ENCODE measurements at regions not wholly inside any gene's neighbourhood (a gene's known extent, or its start where the extent isn't known, plus 50 kb on each side); places are given as distances from the start of the nearest gene placed in this dataset.

DNA sequence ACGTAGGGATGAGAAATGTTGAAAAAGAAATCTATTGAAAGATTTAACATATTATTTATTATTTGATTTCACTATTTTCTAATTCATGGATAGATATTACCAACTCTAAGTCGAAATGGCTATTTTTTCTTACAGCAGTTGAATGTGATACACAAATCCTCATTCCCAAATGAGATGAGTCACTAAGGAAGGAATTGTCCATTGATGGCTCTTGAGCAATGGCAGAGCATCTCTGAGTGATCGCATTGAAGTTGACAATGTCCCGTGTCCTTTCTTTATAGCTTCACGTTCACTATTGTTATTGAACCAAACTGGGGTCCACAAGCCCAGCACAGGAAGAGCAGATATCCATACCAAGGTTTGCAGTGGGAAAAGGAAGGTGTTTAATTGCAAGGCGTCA lies 648.3 kb upstream of the SPRY2 start:
- TF ChIP-seq, protein P1, sequence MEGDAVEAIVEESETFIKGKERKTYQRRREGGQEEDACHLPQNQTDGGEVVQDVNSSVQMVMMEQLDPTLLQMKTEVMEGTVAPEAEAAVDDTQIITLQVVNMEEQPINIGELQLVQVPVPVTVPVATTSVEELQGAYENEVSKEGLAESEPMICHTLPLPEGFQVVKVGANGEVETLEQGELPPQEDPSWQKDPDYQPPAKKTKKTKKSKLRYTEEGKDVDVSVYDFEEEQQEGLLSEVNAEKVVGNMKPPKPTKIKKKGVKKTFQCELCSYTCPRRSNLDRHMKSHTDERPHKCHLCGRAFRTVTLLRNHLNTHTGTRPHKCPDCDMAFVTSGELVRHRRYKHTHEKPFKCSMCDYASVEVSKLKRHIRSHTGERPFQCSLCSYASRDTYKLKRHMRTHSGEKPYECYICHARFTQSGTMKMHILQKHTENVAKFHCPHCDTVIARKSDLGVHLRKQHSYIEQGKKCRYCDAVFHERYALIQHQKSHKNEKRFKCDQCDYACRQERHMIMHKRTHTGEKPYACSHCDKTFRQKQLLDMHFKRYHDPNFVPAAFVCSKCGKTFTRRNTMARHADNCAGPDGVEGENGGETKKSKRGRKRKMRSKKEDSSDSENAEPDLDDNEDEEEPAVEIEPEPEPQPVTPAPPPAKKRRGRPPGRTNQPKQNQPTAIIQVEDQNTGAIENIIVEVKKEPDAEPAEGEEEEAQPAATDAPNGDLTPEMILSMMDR (conservative IDR thresholded peaks at IDR 0.05; ENCODE audit: low read depth in 2 of 2) = no peak
- TF ChIP-seq POLR2AphosphoS5 (IDR thresholded peaks at IDR 0.05; ENCODE audit: low read depth) (no peak), EZH2 (IDR thresholded peaks at IDR 0.05; ENCODE audit: low read depth, unreplicated experiment) (no peak), JUNB (IDR thresholded peaks at IDR 0.05; ENCODE audit: unreplicated experiment) (no peak), CREB1 (CRISPR knock-in tag; IDR thresholded peaks at IDR 0.05; ENCODE audit: low read depth) (no peak)
- TF ChIP-seq, protein P2, sequence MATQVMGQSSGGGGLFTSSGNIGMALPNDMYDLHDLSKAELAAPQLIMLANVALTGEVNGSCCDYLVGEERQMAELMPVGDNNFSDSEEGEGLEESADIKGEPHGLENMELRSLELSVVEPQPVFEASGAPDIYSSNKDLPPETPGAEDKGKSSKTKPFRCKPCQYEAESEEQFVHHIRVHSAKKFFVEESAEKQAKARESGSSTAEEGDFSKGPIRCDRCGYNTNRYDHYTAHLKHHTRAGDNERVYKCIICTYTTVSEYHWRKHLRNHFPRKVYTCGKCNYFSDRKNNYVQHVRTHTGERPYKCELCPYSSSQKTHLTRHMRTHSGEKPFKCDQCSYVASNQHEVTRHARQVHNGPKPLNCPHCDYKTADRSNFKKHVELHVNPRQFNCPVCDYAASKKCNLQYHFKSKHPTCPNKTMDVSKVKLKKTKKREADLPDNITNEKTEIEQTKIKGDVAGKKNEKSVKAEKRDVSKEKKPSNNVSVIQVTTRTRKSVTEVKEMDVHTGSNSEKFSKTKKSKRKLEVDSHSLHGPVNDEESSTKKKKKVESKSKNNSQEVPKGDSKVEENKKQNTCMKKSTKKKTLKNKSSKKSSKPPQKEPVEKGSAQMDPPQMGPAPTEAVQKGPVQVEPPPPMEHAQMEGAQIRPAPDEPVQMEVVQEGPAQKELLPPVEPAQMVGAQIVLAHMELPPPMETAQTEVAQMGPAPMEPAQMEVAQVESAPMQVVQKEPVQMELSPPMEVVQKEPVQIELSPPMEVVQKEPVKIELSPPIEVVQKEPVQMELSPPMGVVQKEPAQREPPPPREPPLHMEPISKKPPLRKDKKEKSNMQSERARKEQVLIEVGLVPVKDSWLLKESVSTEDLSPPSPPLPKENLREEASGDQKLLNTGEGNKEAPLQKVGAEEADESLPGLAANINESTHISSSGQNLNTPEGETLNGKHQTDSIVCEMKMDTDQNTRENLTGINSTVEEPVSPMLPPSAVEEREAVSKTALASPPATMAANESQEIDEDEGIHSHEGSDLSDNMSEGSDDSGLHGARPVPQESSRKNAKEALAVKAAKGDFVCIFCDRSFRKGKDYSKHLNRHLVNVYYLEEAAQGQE (IDR thresholded peaks at IDR 0.05; ENCODE audit: unreplicated experiment) = no peak
